ENCODE measurements at regions not wholly inside any gene's neighbourhood (a gene's known extent, or its start where the extent isn't known, plus 50 kb on each side); places are given as distances from the start of the nearest gene placed in this dataset.

- peak overlapping the region; percentile 78 for H3K4me2 ChIP-seq (ENCODE audit: insufficient read depth, low read length)
- ATAC-seq (ENCODE audit: insufficient read depth, low read depth) (no peak), DNase-seq (no peak)
- no peaks in the 10 kb centered on the region for H3K79me2 ChIP-seq (ENCODE audit: insufficient read depth, low read length)
- peaks cover 42% of the 10 kb centered on the region for H3K4me1 ChIP-seq (ENCODE audit: insufficient read depth, low read length)
- H3K27me3 ChIP-seq (ENCODE audit: insufficient read depth, low read length, poor library complexity), result no peaks in the 10 kb centered on the region
- peak overlapping the region; percentile 94; the same call in 1 of the 2 replicates for H2AFZ ChIP-seq (ENCODE audit: low read depth, low read length)
- TF ChIP-seq EZH2 (IDR thresholded peaks at IDR 0.05; ENCODE audit: borderline replicate concordance, low read depth, low read length, severe bottlenecking) (no peak), CTCF (IDR thresholded peaks at IDR 0.05; ENCODE audit: borderline replicate concordance, extremely low read depth, low read length, poor library complexity, severe bottlenecking) (no peak)
- H3K27ac ChIP-seq (ENCODE audit: low read length), result peak overlapping the region; percentile 97
- no peaks in the 10 kb centered on the region for H3K36me3 ChIP-seq (ENCODE audit: insufficient read depth, low read length)
- H3K4me3 ChIP-seq (ENCODE audit: low read depth in 1 of 2, low read length in 2 of 2), result no peak overlapping the region; a peak in 1 of 4 replicates
- peak overlapping the region; percentile 59; the same call in 1 of the 2 replicates for H3K9ac ChIP-seq (ENCODE audit: low read depth, low read length)
- H3K9me3 ChIP-seq (ENCODE audit: insufficient read depth, low read length, severe bottlenecking), result no peaks in the 10 kb centered on the region
- H4K20me1 ChIP-seq (ENCODE audit: insufficient read depth, low read length), result no peaks in the 10 kb centered on the region
These were observed 93.6 kb upstream of the INSIG1 start for GRCh38 chr7:155203882-155204691.

DNA sequence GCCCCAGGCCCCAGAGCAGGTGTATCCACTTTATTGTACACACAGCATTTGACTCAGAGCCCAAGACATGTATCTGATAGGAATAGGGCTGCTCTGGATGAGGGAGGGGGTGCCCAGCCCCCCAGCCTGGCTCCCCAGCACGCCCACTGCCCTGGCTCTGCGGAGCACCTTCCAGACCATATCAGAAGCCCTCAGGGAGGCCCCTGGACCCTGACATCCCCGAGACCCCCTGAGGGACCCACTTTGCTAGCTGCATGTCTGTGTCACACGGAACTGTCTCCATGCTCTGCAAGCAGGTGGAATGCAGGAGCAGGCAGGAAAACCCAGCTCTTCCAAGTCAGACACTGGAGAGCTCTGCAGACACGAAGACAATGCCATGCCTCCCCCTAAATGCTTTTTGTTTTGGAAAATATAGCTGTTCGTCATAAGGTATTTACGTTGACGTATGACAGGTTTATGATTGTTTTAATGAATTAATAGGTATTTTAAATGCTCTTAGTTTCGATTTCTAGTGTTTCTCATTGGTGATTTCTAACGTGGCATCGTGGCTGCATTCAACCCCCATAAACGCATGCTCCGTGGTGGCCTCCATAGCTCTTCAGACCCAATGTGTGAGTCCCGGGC lies 92.8 kb upstream of the INSIG1 start:
- peak overlapping the region; percentile 78 for H3K4me2 ChIP-seq (ENCODE audit: insufficient read depth, low read length)
- DNase-seq (no peak), ATAC-seq (ENCODE audit: insufficient read depth, low read depth) (no peak)
- no peaks in the 10 kb centered on the region for H3K79me2 ChIP-seq (ENCODE audit: insufficient read depth, low read length)
- H3K27ac ChIP-seq (ENCODE audit: low read length), result peak overlapping the region; percentile 97
- no peaks in the 10 kb centered on the region for H3K9me3 ChIP-seq (ENCODE audit: insufficient read depth, low read length, severe bottlenecking)
- TF ChIP-seq CTCF (IDR thresholded peaks at IDR 0.05; ENCODE audit: borderline replicate concordance, extremely low read depth, low read length, poor library complexity, severe bottlenecking), result no peak
- no peak for TF ChIP-seq EZH2 (IDR thresholded peaks at IDR 0.05; ENCODE audit: borderline replicate concordance, low read depth, low read length, severe bottlenecking)
- H3K27me3 ChIP-seq (ENCODE audit: insufficient read depth, low read length, poor library complexity), result no peaks in the 10 kb centered on the region
- H4K20me1 ChIP-seq (ENCODE audit: insufficient read depth, low read length), result no peaks in the 10 kb centered on the region
- H3K4me1 ChIP-seq (ENCODE audit: insufficient read depth, low read length), result peaks cover 42% of the 10 kb centered on the region
- no peaks in the 10 kb centered on the region for H3K36me3 ChIP-seq (ENCODE audit: insufficient read depth, low read length)
- H2AFZ ChIP-seq (ENCODE audit: low read depth, low read length), result peak overlapping the region; percentile 94
- H3K4me3 ChIP-seq (ENCODE audit: low read depth in 1 of 2, low read length in 2 of 2), result peak overlapping the region in 1 of 2 experiments; percentile 62; a peak in 2 of 4 replicates
- H3K9ac ChIP-seq (ENCODE audit: low read depth, low read length), result peak overlapping the region; percentile 59

DNA sequence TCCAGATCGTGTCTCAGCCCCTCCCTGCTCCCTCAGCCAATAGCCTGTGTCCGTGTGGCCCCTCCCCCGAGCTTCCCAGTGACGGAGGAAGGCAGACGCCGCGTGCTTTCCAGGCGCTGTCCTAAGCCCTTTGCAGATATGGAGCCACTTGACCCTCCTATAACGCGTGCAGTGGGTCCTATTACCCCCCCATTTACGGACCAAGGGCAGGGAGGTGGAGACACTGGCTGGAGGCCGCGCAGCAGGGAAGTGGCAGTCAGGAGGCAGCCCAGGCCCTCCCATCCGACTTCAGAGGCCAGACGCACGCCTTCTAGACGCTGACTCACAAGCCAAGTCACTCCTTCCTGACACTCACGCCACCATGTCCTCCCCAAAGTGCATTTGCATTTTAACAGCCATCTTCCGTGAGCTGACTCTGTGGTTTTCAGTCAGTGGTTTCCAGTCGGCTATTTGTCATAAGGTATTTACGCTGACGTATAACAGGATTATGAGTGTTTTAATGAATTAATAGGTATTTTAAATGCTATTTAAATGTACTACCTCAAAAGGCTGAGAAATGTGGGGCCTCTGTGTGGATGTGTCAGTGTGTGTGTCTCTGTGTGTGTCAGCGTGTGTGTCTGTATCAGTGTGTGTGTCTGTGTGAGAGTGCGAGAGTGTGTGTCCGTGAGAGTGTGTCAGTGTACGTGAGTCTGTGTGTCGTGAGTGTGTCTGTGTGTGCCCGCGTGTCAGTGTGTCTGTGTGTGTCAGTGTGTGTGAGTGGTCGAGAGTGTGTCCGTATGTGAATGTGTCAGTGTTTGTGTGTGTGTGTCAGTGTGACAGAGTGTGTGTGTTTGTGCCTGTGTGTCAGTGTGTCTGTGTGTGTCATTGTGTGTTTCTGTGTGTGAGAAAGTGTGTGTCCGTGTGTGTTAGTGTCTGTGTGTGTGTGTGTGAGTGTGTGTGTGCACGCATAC lies 92.0 kb upstream of the INSIG1 start:
- no peaks in the 10 kb centered on the region for H4K20me1 ChIP-seq (ENCODE audit: insufficient read depth, low read length)
- peaks cover 42% of the 10 kb centered on the region for H3K4me1 ChIP-seq (ENCODE audit: insufficient read depth, low read length)
- H2AFZ ChIP-seq (ENCODE audit: low read depth, low read length), result peak overlapping the region; percentile 94
- no peaks in the 10 kb centered on the region for H3K27me3 ChIP-seq (ENCODE audit: insufficient read depth, low read length, poor library complexity)
- H3K79me2 ChIP-seq (ENCODE audit: insufficient read depth, low read length), result no peaks in the 10 kb centered on the region
- DNase-seq (peak; percentile 95), ATAC-seq (ENCODE audit: insufficient read depth, low read depth) (peak; percentile 91)
- peak overlapping the region; percentile 78 for H3K4me2 ChIP-seq (ENCODE audit: insufficient read depth, low read length)
- peak overlapping the region; percentile 5 to 62; a peak in 3 of 4 replicates for H3K4me3 ChIP-seq (ENCODE audit: low read depth in 1 of 2, low read length in 2 of 2)
- no peak for TF ChIP-seq EZH2 (IDR thresholded peaks at IDR 0.05; ENCODE audit: borderline replicate concordance, low read depth, low read length, severe bottlenecking)
- TF ChIP-seq CTCF (IDR thresholded peaks at IDR 0.05; ENCODE audit: borderline replicate concordance, extremely low read depth, low read length, poor library complexity, severe bottlenecking), result peak; percentile 10
- H3K9me3 ChIP-seq (ENCODE audit: insufficient read depth, low read length, severe bottlenecking), result no peaks in the 10 kb centered on the region
- peak overlapping the region; percentile 97 for H3K27ac ChIP-seq (ENCODE audit: low read length)
- H3K9ac ChIP-seq (ENCODE audit: low read depth, low read length), result peak overlapping the region; percentile 59
- no peaks in the 10 kb centered on the region for H3K36me3 ChIP-seq (ENCODE audit: insufficient read depth, low read length)
